DND-41 (cell line): ENCODE measurements at regions not wholly inside any gene's neighbourhood (a gene's known extent, or its start where the extent isn't known, plus 50 kb on each side); places are given as distances from the start of the nearest gene placed in this dataset.

Experiments used
- CTCF ChIP-seq: IDR thresholded peaks from 2 replicates; pipeline ENCODE4 v1.5.1; 2012; ENCODE audit warnings: borderline replicate concordance, low read length, moderate library complexity, mild to moderate bottlenecking; ENCODE audit not compliant: poor library complexity, severe bottlenecking; ENCODE audit errors: extremely low read depth
- EZH2 ChIP-seq: IDR thresholded peaks from 3 replicates; pipeline ENCODE4 v1.6.1; 2012; ENCODE audit warnings: borderline replicate concordance, low read depth, mild to moderate bottlenecking, moderate library complexity, low read length, inconsistent platforms; ENCODE audit not compliant: severe bottlenecking

- TF ChIP-seq EZH2 = no peak
- TF ChIP-seq CTCF = no peak
These were observed 248.8 kb upstream of the SLC39A10 start for GRCh38 chr2:195408196-195408595.
